ENCODE measurements at regions not wholly inside any gene's neighbourhood (a gene's known extent, or its start where the extent isn't known, plus 50 kb on each side); places are given as distances from the start of the nearest gene placed in this dataset.

DNA sequence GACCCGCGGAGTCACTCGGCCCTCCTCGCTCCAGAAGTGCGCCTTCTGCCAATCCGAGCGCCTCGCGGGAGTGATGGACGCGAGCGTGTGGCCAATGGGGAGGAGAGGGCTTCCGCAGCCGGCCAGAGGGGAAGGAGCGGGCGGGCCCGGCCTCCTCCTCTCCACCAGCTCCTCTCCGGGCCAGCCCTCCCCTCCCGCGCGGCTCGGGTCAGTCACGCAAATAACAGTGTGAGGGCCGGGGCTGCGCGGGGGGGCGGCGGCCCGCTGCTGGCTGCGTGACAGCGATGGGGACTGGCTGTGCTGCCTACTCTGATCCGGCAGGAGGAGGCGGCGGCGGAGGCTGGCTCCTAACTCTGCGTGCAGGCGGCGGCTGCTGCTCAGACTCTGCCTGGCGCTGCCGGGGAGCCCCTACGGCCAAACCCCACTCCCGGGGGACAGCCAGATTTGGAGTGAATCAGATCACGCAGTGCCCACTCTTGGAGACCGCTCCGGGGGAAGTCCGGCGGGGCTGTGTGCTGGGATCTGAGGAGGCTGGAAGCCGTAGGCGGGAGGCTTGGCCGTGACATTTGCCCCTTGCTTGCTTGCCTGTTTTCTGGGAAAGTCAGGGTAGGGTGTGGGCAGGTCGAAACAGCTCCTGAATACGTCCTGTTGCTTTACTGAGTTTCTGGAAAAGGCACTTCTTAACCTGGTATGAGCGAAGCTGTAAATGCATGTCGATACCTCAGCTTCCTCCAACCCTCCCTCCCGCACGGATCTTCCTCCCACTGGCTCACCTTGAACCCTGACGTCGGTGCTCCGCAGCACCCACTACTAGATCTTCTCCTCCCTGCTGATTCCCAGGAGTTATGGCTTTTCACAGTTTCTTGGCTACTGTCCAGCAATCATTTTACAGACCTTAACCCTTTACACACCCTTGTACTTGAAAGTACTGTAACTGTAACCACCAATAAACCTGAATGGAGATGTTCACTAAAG is 97.9 kb upstream of the SERTAD2 start:
- intact Hi-C loops (cut with DNase I; ENCODE audit: low total_unique reads) = no loop called here
- peak; percentile 99 for DNase-seq
- peak overlapping the region; percentile 94 to 100 for H3K27ac ChIP-seq
- no peaks in the 10 kb centered on the region for H3K4me1 ChIP-seq
- no peaks in the 10 kb centered on the region for H3K36me3 ChIP-seq
- TF ChIP-seq CTCF (IDR thresholded peaks at IDR 0.05) (peak; percentile 7 to 84 (median 59)), POLR2A (IDR thresholded peaks at IDR 0.05) (peak; percentile 73 to 90)
- peak overlapping the region; percentile 55 to 89 for H3K4me3 ChIP-seq
- no peaks in the 10 kb centered on the region for H3K27me3 ChIP-seq
- H3K9me3 ChIP-seq = no peaks in the 10 kb centered on the region

DNA sequence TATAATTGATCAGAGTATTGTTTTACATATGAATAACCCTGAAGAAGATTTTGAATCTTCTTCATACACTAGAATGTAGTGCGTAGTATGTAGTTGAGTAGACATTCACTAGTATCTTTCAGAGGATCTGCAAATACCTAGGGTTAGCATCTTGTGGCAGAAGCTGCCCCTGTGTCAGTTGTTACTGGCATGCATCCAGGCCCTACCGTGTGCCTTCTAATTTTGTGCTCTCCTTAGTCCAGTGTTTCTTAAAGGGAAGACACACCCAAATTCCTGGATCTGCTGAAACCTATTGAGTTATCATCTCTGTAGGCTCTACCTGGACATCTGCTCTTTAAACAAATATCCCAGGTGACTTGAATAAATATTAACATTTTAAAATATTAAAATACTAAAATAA is 99.7 kb upstream of the SERTAD2 start:
- no peak for DNase-seq
- no peaks in the 10 kb centered on the region for H3K9me3 ChIP-seq
- H3K27me3 ChIP-seq = no peaks in the 10 kb centered on the region
- TF ChIP-seq POLR2A (IDR thresholded peaks at IDR 0.05) (no peak), CTCF (IDR thresholded peaks at IDR 0.05) (no peak)
- intact Hi-C loops (cut with DNase I; ENCODE audit: low total_unique reads) = no loop called here
- H3K4me1 ChIP-seq = no peaks in the 10 kb centered on the region
- no peaks in the 10 kb centered on the region for H3K36me3 ChIP-seq
- H3K4me3 ChIP-seq = no peak overlapping the region
- H3K27ac ChIP-seq = no peak overlapping the region

DNA sequence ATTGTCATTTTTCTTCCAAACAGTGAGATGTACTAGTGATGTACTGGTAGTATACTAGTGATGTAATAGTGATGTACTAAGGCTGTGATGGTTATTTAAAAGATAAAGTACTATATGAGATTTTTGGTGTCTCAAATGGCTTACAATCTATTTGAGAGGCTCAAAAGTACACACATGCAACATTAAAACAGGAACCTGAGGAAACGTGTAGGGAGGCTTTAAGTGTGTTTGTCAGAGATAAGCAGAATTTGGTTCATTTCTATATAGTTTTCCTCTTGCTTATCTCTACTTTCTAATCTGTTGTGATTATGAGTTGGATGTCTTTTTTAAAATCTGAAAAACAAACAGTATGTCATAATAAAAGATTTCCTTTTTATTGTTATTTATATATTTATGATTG is 100.9 kb upstream of the SERTAD2 start:
- Histone ChIP-seq H3K4me1 (no peaks in the 10 kb centered on the region), H3K27ac (no peak overlapping the region), H3K9me3 (no peaks in the 10 kb centered on the region), H3K36me3 (no peaks in the 10 kb centered on the region), H3K27me3 (no peaks in the 10 kb centered on the region), H3K4me3 (no peak overlapping the region)
- no peak for TF ChIP-seq CTCF (IDR thresholded peaks at IDR 0.05)
- TF ChIP-seq POLR2A (IDR thresholded peaks at IDR 0.05) = no peak
- DNase-seq = no peak
- intact Hi-C loops (cut with DNase I; ENCODE audit: low total_unique reads) = no loop called here

DNA sequence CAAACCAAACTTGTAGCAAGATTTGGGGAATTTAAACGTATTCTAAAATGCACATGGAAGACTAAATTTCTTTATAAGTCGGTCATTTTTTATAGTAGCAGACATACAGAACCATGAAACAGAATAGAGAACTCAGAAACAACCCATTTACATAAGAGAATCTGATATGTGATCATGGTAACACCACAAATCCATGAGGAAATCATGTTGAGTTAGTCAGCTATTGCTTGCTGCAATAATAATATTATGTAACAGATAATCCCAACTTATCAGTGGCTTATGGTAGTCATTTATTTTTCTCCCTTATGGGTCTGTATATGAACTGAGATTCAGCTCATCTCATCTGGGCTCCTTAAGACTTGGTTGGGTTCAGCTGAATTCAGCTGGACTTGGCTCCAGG is 103.4 kb upstream of the SERTAD2 start:
- no peak for TF ChIP-seq POLR2A (IDR thresholded peaks at IDR 0.05)
- no peak for TF ChIP-seq CTCF (IDR thresholded peaks at IDR 0.05)
- H3K27me3 ChIP-seq = no peaks in the 10 kb centered on the region
- H3K4me1 ChIP-seq = no peaks in the 10 kb centered on the region
- H3K36me3 ChIP-seq = no peaks in the 10 kb centered on the region
- H3K4me3 ChIP-seq = no peak overlapping the region
- no peak overlapping the region for H3K27ac ChIP-seq
- DNase-seq = no peak
- no peaks in the 10 kb centered on the region for H3K9me3 ChIP-seq
- intact Hi-C loops (cut with DNase I; ENCODE audit: low total_unique reads) = no loop called here

DNA sequence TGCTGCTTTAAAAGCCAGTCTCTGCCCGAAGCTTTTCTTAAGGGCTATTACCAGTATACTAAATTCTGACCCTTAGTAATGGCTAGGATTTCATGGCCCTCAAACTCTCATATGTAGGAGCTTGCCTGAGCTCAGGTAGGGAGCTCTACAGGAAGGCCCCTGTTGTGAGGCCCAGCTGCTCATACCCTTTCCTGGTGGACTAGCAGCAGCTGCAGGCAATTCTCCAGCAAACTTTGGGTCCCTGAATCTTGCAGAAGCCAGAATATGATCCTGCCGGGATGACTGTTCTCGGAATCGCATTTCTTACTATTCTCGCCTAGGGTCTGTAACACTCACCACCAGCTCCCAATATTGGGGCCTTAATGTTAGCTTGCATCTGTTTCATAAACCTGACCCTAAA is 106.4 kb upstream of the SERTAD2 start:
- H3K36me3 ChIP-seq = no peaks in the 10 kb centered on the region
- no peaks in the 10 kb centered on the region for H3K27me3 ChIP-seq
- no peak for DNase-seq
- no peak overlapping the region for H3K4me3 ChIP-seq
- H3K27ac ChIP-seq = no peak overlapping the region
- H3K4me1 ChIP-seq = no peaks in the 10 kb centered on the region
- no peaks in the 10 kb centered on the region for H3K9me3 ChIP-seq
- TF ChIP-seq CTCF (IDR thresholded peaks at IDR 0.05) (no peak), POLR2A (IDR thresholded peaks at IDR 0.05) (no peak)
- intact Hi-C loops (cut with DNase I; ENCODE audit: low total_unique reads) = loop anchor here (10.0 kb wide), 1 partner anchor 105 kb away; the partner anchor contains the start of gene SERTAD2
